DND-41 (cell line): ENCODE measurements at regions not wholly inside any gene's neighbourhood (a gene's known extent, or its start where the extent isn't known, plus 50 kb on each side); places are given as distances from the start of the nearest gene placed in this dataset.

Source experiments
- EZH2 ChIP-seq: IDR thresholded peaks from 3 replicates; pipeline ENCODE4 v1.6.1; 2012; ENCODE audit warnings: borderline replicate concordance, low read depth, mild to moderate bottlenecking, moderate library complexity, low read length, inconsistent platforms; ENCODE audit not compliant: severe bottlenecking
- TF ChIP-seq, protein P1 (sequence below): IDR thresholded peaks from 2 replicates; pipeline ENCODE4 v1.5.1; 2012; ENCODE audit warnings: borderline replicate concordance, low read length, moderate library complexity, mild to moderate bottlenecking; ENCODE audit not compliant: poor library complexity, severe bottlenecking; ENCODE audit errors: extremely low read depth

DNA sequence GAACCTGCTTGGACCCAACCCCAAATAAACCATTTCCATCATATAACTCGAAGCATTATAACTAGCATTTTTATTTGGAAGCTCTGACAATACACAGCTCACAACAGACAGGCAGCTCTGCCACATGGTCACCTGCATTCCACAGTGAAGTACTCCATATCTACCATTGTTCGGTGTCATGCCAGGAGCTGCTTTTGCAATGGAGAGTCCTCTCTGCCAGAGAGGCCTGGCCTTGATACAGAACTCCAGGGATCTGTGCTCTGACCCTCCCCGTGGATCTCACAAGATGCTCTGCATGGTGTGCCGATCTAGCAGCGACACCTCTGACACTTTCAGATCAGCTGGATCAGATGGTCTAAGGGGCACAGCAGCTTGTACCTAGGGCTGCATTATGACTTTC is 109.6 kb downstream of the SYF2 start:
- TF ChIP-seq, protein P1, sequence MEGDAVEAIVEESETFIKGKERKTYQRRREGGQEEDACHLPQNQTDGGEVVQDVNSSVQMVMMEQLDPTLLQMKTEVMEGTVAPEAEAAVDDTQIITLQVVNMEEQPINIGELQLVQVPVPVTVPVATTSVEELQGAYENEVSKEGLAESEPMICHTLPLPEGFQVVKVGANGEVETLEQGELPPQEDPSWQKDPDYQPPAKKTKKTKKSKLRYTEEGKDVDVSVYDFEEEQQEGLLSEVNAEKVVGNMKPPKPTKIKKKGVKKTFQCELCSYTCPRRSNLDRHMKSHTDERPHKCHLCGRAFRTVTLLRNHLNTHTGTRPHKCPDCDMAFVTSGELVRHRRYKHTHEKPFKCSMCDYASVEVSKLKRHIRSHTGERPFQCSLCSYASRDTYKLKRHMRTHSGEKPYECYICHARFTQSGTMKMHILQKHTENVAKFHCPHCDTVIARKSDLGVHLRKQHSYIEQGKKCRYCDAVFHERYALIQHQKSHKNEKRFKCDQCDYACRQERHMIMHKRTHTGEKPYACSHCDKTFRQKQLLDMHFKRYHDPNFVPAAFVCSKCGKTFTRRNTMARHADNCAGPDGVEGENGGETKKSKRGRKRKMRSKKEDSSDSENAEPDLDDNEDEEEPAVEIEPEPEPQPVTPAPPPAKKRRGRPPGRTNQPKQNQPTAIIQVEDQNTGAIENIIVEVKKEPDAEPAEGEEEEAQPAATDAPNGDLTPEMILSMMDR: no peak
- TF ChIP-seq EZH2: no peak
